Prostate gland (tissue), 2 donors: ENCODE measurements at regions not wholly inside any gene's neighbourhood (a gene's known extent, or its start where the extent isn't known, plus 50 kb on each side); places are given as distances from the start of the nearest gene placed in this dataset.

Source experiments
- DNase-seq: peaks from one replicate; pipeline ENCODE4 v3.0.0-alpha.2; 2019; ENCODE audit warnings: low spot score
- H3K27ac ChIP-seq, 2 donors: fragments of 200-600 bp; sonication (generic); 2 replicates each; pipeline ENCODE4 v1.5.1; 2017 to 2019
- H3K27me3 ChIP-seq: fragments of 200-600 bp; sonication (generic); replicated peaks from 2 replicates; pipeline ENCODE4 v1.5.1; 2019; ENCODE audit not compliant: insufficient read depth
- H3K36me3 ChIP-seq, 2 donors: fragments of 200-600 bp; sonication (generic); 1 replicate in 1 of 2; 2 replicates in 1 of 2; pipeline versions ENCODE4 v1.5.1 to v1.8.1; 2017 to 2019
- H3K4me1 ChIP-seq: fragments of 200-600 bp; sonication (generic); replicated peaks from 2 replicates; pipeline ENCODE4 v1.5.1; 2019
- H3K4me3 ChIP-seq, 2 donors: fragments of 200-600 bp; sonication (generic); 2 replicates each; pipeline ENCODE4 v1.5.1; 2017 to 2019
- H3K9me3 ChIP-seq: fragments of 200-600 bp; sonication (generic); 2 replicates; pipeline ENCODE4 v1.5.1; 2017
- CTCF ChIP-seq, 4 experiments: fragments of 200-600 bp in 2 of 4; fragments of 450-650 bp in 2 of 4; sonication (generic) in 2 of 4; IDR thresholded peaks; 1 replicate in 3 of 4; 2 replicates in 1 of 4; pipeline ENCODE4 v1.5.1; 2016 to 2019; ENCODE audit warnings: antibody characterized with exemption in 4 of 4, mild to moderate bottlenecking in 2 of 4, moderate library complexity in 2 of 4
- POLR2A ChIP-seq: fragments of 450-650 bp; IDR thresholded peaks from one replicate; pipeline ENCODE4 v1.6.1; 2016; ENCODE audit warnings: antibody characterized with exemption, mild to moderate bottlenecking
- POLR2AphosphoS5 ChIP-seq: sonication (generic); formaldehyde crosslinking; IDR thresholded peaks from one replicate; pipeline ENCODE4 v1.6.1; 2017; ENCODE audit warnings: antibody characterized with exemption
- WGBS: methylation state at CpG from one replicate; pipeline ENCODE4 v1.1.5; 2018; 5-methylcytosine and 5-hydroxymethylcytosine counted together
- intact Hi-C: fragments of 100-400 bp; cut with DNase I; formaldehyde crosslinking; loops from one replicate; pipeline ENCODE4 v1.14.2; 2022

GRCh38 chr20:60868316-60868891, 383.7 kb upstream of the CDH4 start:
- Histone ChIP-seq H3K9me3 (no peaks in the 10 kb centered on the region), H3K27me3 (peaks cover 4% of the 10 kb centered on the region), H3K4me3 (no peak overlapping the region), H3K4me1 (no peaks in the 10 kb centered on the region), H3K27ac (no peak overlapping the region), H3K36me3 (no peaks in the 10 kb centered on the region)
- TF ChIP-seq CTCF (IDR thresholded peaks at IDR 0.05) (no peak), POLR2A (no peak), POLR2AphosphoS5 (no peak)
- no peak for DNase-seq
- intact Hi-C loops, result no loop called here
- WGBS, result 65% methylated on average over 22 of the region's 22 CpGs

GRCh38 chr20:60869087-60869486, 383.0 kb upstream of the CDH4 start:
- no peak for DNase-seq
- H3K4me3 ChIP-seq, result no peak overlapping the region
- H3K36me3 ChIP-seq, result no peaks in the 10 kb centered on the region
- H3K4me1 ChIP-seq, result no peaks in the 10 kb centered on the region
- H3K27me3 ChIP-seq, result peaks cover 4% of the 10 kb centered on the region
- no peak for TF ChIP-seq POLR2A
- no peak for TF ChIP-seq POLR2AphosphoS5
- no peak for TF ChIP-seq CTCF (IDR thresholded peaks at IDR 0.05)
- no peaks in the 10 kb centered on the region for H3K9me3 ChIP-seq
- H3K27ac ChIP-seq, result no peak overlapping the region
- WGBS, result 29% methylated on average over 12 of the region's 12 CpGs
- intact Hi-C loops, result no loop called here

- H3K27ac ChIP-seq, result no peak overlapping the region
- no peak for DNase-seq
- no peaks in the 10 kb centered on the region for H3K36me3 ChIP-seq
- no peak overlapping the region for H3K4me3 ChIP-seq
- H3K4me1 ChIP-seq, result no peaks in the 10 kb centered on the region
- H3K9me3 ChIP-seq, result no peaks in the 10 kb centered on the region
- intact Hi-C loops, result no loop called here
- peaks cover 4% of the 10 kb centered on the region for H3K27me3 ChIP-seq
- TF ChIP-seq POLR2AphosphoS5 (no peak), CTCF (IDR thresholded peaks at IDR 0.05) (no peak), POLR2A (no peak)
- 82% methylated on average over 9 of the region's 9 CpGs for WGBS
Observed at GRCh38 chr20:60869625-60870024, 382.4 kb upstream of the CDH4 start.

GRCh38 chr20:60870040-60870439, 382.0 kb upstream of the CDH4 start:
- DNase-seq, result no peak

More at GRCh38 chr20:60870040-60870439, 382.0 kb upstream of the CDH4 start:
- Histone ChIP-seq H3K27ac (no peak overlapping the region), H3K4me3 (no peak overlapping the region), H3K36me3 (no peaks in the 10 kb centered on the region), H3K9me3 (no peaks in the 10 kb centered on the region), H3K27me3 (peaks cover 4% of the 10 kb centered on the region), H3K4me1 (no peaks in the 10 kb centered on the region)
- 95% methylated on average over 7 of the region's 7 CpGs for WGBS
- intact Hi-C loops, result no loop called here
- TF ChIP-seq POLR2AphosphoS5 (no peak), CTCF (IDR thresholded peaks at IDR 0.05) (no peak), POLR2A (no peak)
